ENCODE measurements at regions not wholly inside any gene's neighbourhood (a gene's known extent, or its start where the extent isn't known, plus 50 kb on each side); places are given as distances from the start of the nearest gene placed in this dataset.

DNA sequence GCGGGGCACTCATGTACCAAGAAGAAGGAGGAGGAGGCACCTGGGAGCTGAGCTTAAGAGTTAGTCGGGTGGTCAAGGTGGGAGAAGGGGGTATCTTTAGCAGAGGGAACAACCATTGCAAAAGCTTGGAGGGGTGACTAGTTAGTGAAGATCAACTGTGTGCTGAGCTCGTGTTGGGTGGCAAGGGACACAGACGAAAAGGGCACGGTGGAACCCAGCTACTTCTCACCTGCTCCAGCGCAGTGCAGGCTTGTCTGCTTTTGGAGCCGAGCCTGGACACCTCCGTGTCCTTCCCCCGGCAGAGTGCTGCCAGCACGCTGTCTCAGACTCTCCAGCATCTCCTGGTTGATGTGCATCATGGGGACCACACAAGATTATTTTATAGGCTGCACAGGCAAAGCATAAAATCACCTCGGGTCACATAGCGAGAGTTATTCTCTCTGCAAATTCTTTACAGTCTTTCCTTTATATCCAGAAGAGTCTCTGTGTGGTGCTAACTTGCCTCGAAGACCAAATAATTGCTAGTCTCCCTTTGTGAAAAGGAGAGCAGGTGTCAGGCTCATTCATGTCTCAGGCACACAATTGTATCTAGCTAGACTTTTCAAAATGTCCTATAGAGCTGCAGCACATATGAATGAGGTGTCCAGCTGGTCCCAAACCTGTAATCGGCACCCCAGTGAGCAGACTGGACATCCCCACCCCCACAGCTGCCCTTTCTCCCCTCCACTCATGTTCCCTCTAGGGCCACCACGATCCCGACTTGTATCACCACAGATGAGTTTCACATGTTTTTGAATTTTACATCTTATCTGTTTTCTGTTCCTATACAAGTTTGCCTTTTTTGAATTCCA is 123.4 kb downstream of the CEBPB start:
- DNase-seq, result no peak

DNA sequence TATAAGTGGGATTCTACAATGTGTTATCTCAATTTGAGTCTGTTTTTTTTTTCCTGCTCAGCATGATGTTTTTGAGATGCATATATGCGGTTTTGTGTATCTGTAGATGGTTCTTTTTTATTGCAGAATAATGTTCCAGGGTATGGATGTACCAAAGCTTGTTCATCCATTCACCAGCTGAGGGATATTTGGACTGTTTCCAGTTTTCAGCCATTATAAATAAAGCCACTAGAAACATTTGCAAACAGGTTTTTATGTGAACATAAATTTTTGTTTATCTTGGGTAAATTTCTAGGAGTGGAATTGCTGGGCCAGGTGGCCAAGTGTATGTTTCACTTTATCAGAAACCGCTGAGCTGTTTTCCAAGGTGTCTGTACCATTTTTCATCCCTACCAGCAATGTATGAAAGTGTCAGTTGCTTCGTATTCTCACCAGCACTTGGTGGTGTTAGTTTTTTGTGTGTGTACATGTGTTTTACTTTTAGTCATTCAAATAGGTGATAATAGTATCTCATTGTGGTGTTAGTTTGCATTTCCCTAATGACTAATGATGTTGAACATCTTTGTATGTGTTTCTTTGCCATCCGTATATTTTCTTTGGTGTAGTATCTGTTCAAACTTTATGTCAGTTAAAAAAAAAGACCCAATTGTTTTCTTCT is 124.2 kb downstream of the CEBPB start:
- no peak for DNase-seq

- no peak for DNase-seq
Measured at GRCh38 chr20:50315586-50316551, 125.2 kb downstream of the CEBPB start.

GRCh38 chr20:50317116-50317515 is 126.5 kb downstream of the CEBPB start:
- DNase-seq, result no peak

- DNase-seq, result no peak
Measured at GRCh38 chr20:50317609-50318008, 127.0 kb downstream of the CEBPB start.

DNA sequence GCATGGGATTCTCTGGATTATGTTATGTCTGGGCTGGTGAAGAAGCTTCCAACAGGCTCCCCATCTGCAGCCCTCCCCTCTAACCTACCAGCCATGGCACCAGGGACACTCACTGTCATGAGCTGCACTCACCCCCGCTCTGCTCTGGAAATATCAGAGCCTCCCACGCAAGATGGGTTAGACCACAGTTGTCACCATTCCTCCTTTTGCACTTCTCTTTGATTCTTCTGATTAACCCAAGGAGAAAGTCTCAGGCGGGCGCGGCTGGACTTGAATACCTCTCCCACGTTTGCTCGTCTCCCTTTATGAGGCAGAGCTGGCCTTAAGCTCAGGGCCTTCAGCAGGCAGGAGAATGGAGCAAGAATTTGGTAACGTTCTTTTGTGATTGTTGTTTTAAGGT is 128.1 kb downstream of the CEBPB start:
- DNase-seq, result no peak

DNA sequence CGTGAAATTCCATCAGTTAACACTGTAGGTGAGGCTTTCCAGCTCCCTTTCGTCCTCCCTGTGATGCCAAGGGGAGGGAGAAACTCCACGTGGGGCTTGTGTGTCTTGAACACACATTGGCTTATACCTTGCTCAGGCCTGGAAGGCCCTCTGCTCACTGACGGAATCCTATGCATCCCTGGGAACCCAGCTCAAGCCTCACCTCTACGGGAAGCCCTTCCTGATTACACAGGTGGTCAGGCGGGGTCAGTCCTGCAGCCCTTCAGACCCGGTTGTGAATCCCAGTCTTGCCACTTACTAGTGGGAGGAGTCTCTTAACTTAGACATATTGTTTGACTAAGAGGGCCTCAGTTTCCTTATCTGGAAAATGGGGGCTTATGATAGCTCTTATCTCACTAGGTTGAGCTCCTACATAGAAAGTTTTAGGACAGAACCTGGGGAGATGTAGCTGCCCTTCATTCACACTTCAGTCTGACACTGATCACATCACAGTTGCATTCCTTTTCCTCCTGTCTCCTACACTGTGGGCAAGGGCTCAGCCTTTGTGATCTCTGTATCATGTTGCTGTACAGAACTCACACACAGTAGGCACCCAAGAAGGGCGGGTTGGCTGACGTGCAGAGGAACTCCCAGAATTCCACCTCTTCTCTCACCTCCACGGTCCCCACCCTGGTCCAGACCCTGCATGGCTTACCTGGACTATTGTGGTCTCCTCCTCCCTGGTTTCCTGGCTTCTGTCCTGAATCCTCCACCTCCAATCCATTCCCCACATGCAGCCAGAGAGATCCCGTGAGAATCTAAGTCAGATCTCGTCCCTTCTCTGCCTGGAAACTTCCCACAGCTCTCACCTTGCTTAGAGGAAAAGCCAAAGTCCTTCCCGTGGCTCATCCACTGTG is 129.6 kb downstream of the CEBPB start:
- DNase-seq, result no peak

DNA sequence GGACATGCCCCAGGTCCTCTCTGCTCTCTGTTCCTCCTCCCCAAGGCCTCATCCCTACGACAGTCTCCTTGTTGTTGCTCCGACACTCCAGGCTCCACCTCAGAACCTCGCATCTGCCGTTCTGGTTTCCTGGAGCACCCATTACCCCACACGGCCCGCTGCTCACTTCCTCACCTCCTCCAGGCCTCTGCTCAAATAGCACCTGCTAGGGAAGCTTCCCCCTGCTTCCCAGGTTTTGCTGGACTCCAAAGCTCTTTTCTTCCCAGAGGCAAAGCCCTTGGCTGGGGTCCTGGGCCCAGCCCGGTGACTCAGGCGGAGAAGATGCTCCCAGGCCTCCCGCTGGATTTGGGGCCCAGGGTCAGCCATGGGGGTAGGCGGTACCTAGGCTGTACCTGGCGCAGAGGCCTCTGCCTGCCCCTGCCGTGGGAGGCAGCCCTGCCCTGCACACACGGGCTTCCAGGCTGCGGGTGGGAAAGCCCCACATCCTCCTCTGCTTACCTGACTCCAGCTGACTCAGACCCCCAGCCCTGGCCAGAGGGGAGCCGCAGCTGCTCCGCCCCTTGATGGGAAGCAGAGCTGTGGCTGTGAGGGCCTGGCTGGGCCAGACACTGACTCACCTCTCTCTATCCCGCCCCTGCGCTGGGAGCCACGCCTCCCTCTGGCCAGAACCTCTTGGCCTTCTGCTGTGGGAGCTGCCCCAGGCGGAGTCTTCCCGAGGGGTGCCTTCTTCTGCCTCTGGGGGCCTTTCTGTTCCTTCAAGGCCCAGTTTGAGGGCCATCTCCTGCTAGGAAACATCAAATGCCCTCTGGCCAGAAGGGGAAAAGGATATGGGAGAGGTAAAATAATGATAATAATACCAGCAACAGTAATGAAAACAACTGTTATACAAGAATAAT is 130.5 kb downstream of the CEBPB start:
- DNase-seq, result no peak

- no peak for DNase-seq
Measured at GRCh38 chr20:50321797-50322480, 131.3 kb downstream of the CEBPB start.

GRCh38 chr20:50322703-50323131 is 132.1 kb downstream of the CEBPB start:
- no peak for DNase-seq

GRCh38 chr20:50323209-50323608 is 132.6 kb downstream of the CEBPB start:
- no peak for DNase-seq

DNA sequence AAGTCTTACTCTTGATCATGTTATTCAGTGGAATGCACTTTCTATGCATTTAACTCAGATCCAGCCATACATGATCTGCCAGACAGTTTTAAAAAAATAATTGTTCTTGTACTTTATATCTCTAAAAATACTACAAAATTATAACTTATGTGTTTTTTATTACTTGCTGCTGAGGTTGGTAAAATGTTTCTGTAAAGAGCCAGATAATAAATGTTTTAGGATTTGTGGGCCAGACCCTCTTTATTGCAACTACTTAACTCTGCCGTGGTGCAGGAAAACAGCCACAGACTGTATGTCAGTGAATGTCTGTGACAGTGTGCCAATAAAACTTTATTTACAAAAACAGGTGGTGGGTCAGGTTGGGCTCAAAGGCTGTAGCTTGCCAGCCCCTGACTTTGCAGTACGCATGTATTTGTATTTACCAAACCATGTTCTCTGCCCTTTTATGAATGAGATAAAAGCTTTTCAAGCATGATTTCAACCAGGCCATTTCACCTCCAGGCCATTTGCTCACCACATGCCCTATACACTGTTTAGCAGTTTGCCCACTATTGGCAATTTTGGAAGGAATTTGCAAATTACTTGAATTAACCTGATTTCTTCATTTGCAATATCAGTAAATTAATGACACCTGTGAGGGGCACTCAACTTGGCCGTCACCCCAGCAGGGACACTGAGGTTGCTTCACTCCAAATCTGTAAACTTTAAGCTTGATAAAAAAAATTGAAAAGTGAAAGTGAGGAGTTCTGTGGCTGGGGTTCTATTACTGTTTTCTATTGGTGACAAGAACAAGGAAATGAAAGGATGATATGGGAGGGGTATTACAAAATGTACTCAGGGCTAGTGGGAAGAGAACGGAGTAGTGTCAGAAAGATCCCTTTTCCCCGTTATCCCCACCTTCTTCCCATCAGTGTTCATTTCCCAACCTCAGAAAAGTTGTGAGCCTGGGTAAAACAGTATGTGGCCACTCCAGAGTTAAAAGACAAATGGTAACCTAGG is 133.4 kb downstream of the CEBPB start:
- no peak for DNase-seq

GRCh38 chr20:50325215-50325614 is 134.6 kb downstream of the CEBPB start:
- no peak for DNase-seq

GRCh38 chr20:50325651-50326050 is 135.0 kb downstream of the CEBPB start:
- no peak for DNase-seq

DNA sequence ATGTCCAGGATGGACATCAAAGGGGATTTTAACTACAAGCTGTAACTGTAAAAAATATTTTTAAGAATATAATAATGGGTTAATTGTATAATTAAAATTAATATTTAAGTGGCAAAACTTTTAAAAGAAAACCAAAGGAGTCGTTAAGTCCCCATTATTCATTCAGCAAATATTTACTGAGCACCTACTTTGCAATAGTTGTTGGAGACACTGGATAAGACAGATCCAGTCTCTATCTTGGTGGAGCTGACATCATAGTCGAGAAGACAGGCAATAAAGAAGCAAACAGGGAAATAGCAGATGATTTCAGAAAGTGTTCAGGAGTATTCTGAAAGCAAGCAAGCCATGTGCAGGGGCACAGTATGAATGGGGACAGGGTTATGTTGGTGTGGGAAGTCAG is 137.0 kb downstream of the CEBPB start:
- no peak for DNase-seq

- no peak for DNase-seq
Measured at GRCh38 chr20:50328222-50328979, 137.8 kb downstream of the CEBPB start.

DNA sequence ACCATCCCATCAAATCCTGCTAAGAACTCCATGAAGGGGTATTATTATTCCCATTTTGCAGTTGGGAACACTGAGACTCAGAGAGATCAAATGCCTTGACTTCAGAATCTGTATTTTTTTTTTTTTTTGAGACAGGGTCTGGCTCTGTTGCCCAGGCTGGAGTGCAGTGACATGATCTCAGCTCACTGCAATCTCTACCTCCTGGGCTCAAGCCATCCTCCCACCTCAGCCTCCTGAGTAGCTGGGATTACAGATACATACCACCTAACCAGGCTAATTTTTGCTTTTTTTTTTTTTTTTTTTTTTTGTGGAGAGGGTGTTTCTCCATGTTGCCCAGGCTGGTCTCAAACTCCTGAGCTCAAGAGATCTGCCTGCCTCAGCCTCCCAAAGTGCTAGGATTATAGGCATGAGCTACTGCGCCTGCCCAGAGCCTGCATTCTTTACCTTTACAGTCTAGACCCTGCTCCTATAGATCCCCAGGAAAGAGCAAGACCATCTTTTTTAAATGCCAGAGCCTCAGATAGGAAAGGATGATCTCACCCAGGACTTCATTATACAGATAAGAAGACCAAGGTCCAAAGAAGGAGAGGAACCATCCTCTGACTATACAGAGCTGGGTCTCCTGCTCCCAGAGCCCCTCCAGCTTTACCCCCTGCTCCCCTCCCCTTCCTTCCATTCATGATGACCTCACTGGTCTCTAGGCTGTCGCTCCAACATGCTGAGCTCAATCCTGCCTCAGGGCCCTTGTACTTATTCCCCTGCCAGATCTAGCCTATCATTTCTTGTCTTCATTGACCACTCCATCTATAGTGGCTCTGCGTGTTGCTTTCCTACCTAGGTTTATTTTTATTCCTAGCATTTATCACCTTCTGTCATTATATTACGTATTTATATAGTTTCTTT is 138.6 kb downstream of the CEBPB start:
- no peak for DNase-seq
